Colonic mucosa (tissue), 4 donors: ENCODE measurements at regions not wholly inside any gene's neighbourhood (a gene's known extent, or its start where the extent isn't known, plus 50 kb on each side); places are given as distances from the start of the nearest gene placed in this dataset.

Experiments
- DNase-seq: peaks from one replicate; pipeline ENCODE4 v3.0.0-alpha.2; 2020
- H3K27ac ChIP-seq: fragments of 200-600 bp; one replicate; pipeline ENCODE4 v1.8.0; 2021
- H3K27me3 ChIP-seq: fragments of 200-600 bp; one replicate; pipeline ENCODE4 v1.8.0; 2021
- H3K36me3 ChIP-seq: fragments of 200-600 bp; one replicate; pipeline ENCODE4 v1.8.0; 2021
- H3K4me1 ChIP-seq: fragments of 200-600 bp; one replicate; pipeline ENCODE4 v1.8.0; 2021; ENCODE audit warnings: mild to moderate bottlenecking
- H3K4me3 ChIP-seq: fragments of 200-600 bp; one replicate; pipeline ENCODE4 v1.8.0; 2021
- H3K9ac ChIP-seq, 2 donors: one replicate each; pipeline ENCODE4 v1.7.0; 2013; ENCODE audit warnings: control low read depth in 2 of 2, low read depth in 2 of 2, low read length in 2 of 2
- H3K9me3 ChIP-seq: fragments of 200-600 bp; one replicate; pipeline ENCODE4 v1.8.0; 2021
- CTCF ChIP-seq: fragments of 200-600 bp; IDR thresholded peaks from one replicate; pipeline ENCODE4 v1.8.0; 2022; ENCODE audit warnings: antibody characterized with exemption, mild to moderate bottlenecking
- intact Hi-C: fragments of 100-400 bp; cut with DNase I; formaldehyde crosslinking; loops from one replicate; pipeline ENCODE4 v1.14.1; 2022
- donor health status: healthy.
- donor health status: DM: no; HTN: no; CAD: no.
- donor health status: DM: no; HTN: no; CAD: no.

GRCh38 chr9:86700629-86701028 lies 246.7 kb downstream of the GAS1 start:
- no peak for DNase-seq
- intact Hi-C loops: no loop called here
- Histone ChIP-seq H3K27ac (no peak overlapping the region), H3K9ac (no peak overlapping the region), H3K36me3 (no peaks in the 10 kb centered on the region), H3K4me3 (no peak overlapping the region), H3K4me1 (no peaks in the 10 kb centered on the region), H3K27me3 (no peaks in the 10 kb centered on the region), H3K9me3 (no peaks in the 10 kb centered on the region)
- TF ChIP-seq CTCF: no peak

GRCh38 chr9:86697999-86698398 lies 249.3 kb downstream of the GAS1 start:
- Histone ChIP-seq H3K4me3 (no peak overlapping the region), H3K27ac (no peak overlapping the region), H3K36me3 (no peaks in the 10 kb centered on the region), H3K27me3 (no peaks in the 10 kb centered on the region), H3K9me3 (no peaks in the 10 kb centered on the region), H3K4me1 (no peaks in the 10 kb centered on the region), H3K9ac (no peak overlapping the region)
- no peak for DNase-seq
- TF ChIP-seq CTCF: no peak
- intact Hi-C loops: no loop called here

GRCh38 chr9:86697213-86697612 lies 250.1 kb downstream of the GAS1 start:
- no peaks in the 10 kb centered on the region for H3K9me3 ChIP-seq
- no peaks in the 10 kb centered on the region for H3K27me3 ChIP-seq
- DNase-seq: no peak
- no peak overlapping the region for H3K4me3 ChIP-seq
- intact Hi-C loops: no loop called here
- H3K9ac ChIP-seq: no peak overlapping the region
- H3K36me3 ChIP-seq: no peaks in the 10 kb centered on the region
- no peaks in the 10 kb centered on the region for H3K4me1 ChIP-seq
- no peak overlapping the region for H3K27ac ChIP-seq
- no peak for TF ChIP-seq CTCF

GRCh38 chr9:86695910-86696424 lies 251.3 kb downstream of the GAS1 start:
- H3K36me3 ChIP-seq: no peaks in the 10 kb centered on the region
- DNase-seq: no peak
- intact Hi-C loops: no loop called here
- no peak for TF ChIP-seq CTCF
- no peak overlapping the region for H3K27ac ChIP-seq
- H3K9me3 ChIP-seq: no peaks in the 10 kb centered on the region
- no peak overlapping the region for H3K9ac ChIP-seq
- no peak overlapping the region for H3K4me3 ChIP-seq
- H3K27me3 ChIP-seq: no peaks in the 10 kb centered on the region
- no peaks in the 10 kb centered on the region for H3K4me1 ChIP-seq

GRCh38 chr9:86690034-86690433 lies 257.3 kb downstream of the GAS1 start:
- H3K27me3 ChIP-seq: no peaks in the 10 kb centered on the region
- DNase-seq: no peak
- H3K27ac ChIP-seq: no peak overlapping the region
- TF ChIP-seq CTCF: no peak
- no peaks in the 10 kb centered on the region for H3K4me1 ChIP-seq
- H3K36me3 ChIP-seq: no peaks in the 10 kb centered on the region
- no peak overlapping the region for H3K9ac ChIP-seq
- no peaks in the 10 kb centered on the region for H3K9me3 ChIP-seq
- intact Hi-C loops: no loop called here
- H3K4me3 ChIP-seq: no peak overlapping the region

GRCh38 chr9:86687788-86688187 lies 259.5 kb downstream of the GAS1 start:
- intact Hi-C loops: no loop called here
- Histone ChIP-seq H3K4me1 (no peaks in the 10 kb centered on the region), H3K36me3 (no peaks in the 10 kb centered on the region), H3K27me3 (no peaks in the 10 kb centered on the region), H3K9me3 (no peaks in the 10 kb centered on the region), H3K9ac (no peak overlapping the region), H3K4me3 (no peak overlapping the region), H3K27ac (no peak overlapping the region)
- DNase-seq: no peak
- no peak for TF ChIP-seq CTCF
